ENCODE measurements at regions not wholly inside any gene's neighbourhood (a gene's known extent, or its start where the extent isn't known, plus 50 kb on each side); places are given as distances from the start of the nearest gene placed in this dataset.
A peak's percentile ranks its signal among the peaks of the same experiment; 100 is the strongest.

GRCh38 chr11:32297611-32298011 is 137.7 kb downstream of the WT1 start:
- TF ChIP-seq CTCF (conservative IDR thresholded peaks at IDR 0.05; ENCODE audit: low read depth, low read length) (peak; percentile 88), EZH2 (IDR thresholded peaks at IDR 0.05; ENCODE audit: borderline replicate concordance, low read depth, low read length, poor library complexity, severe bottlenecking) (no peak)
